Hepatocyte (in vitro differentiated cells): ENCODE measurements at regions not wholly inside any gene's neighbourhood (a gene's known extent, or its start where the extent isn't known, plus 50 kb on each side); places are given as distances from the start of the nearest gene placed in this dataset.

Source experiments
- DNase-seq: peaks from one replicate; pipeline ENCODE4 v3.0.0-alpha.2; 2016; ENCODE audit warnings: low spot score
- H2AFZ ChIP-seq: fragments of 200-600 bp; sonication (generic); 2 replicates; pipeline ENCODE4 v1.6.0; 2016; ENCODE audit warnings: antibody characterized with exemption, mild to moderate bottlenecking
- H3K27ac ChIP-seq: fragments of 200-600 bp; sonication (generic); 2 replicates; pipeline ENCODE4 v1.5.1; 2016; ENCODE audit warnings: mild to moderate bottlenecking
- H3K27me3 ChIP-seq: fragments of 200-600 bp; sonication (generic); 2 replicates; pipeline ENCODE4 v1.6.1; 2016
- H3K36me3 ChIP-seq: fragments of 200-600 bp; sonication (generic); replicated peaks from 2 replicates; pipeline ENCODE4 v1.5.1; 2016; ENCODE audit warnings: low read depth; ENCODE audit not compliant: insufficient read depth
- H3K4me1 ChIP-seq: fragments of 200-600 bp; sonication (generic); 2 replicates; pipeline ENCODE4 v1.5.1; 2016; ENCODE audit warnings: mild to moderate bottlenecking, moderate library complexity; ENCODE audit not compliant: insufficient read depth
- H3K4me2 ChIP-seq: fragments of 200-600 bp; sonication (generic); 2 replicates; pipeline ENCODE4 v1.6.0; 2016
- H3K4me3 ChIP-seq: fragments of 200-600 bp; sonication (generic); 2 replicates; pipeline ENCODE4 v1.5.1; 2016; ENCODE audit warnings: mild to moderate bottlenecking
- H3K79me2 ChIP-seq: fragments of 200-600 bp; sonication (generic); 2 replicates; pipeline ENCODE4 v1.6.0; 2017; ENCODE audit warnings: mild to moderate bottlenecking
- H3K9me2 ChIP-seq: fragments of 200-600 bp; sonication (generic); replicated peaks from 2 replicates; pipeline ENCODE4 v1.6.0; 2017; ENCODE audit warnings: mild to moderate bottlenecking; ENCODE audit not compliant: insufficient read depth
- H3K9me3 ChIP-seq: fragments of 200-600 bp; sonication (generic); 2 replicates; pipeline ENCODE4 v1.5.1; 2016; ENCODE audit warnings: low read depth, mild to moderate bottlenecking
- H4K20me1 ChIP-seq: fragments of 200-600 bp; sonication (generic); 2 replicates; pipeline ENCODE4 v1.6.0; 2016; ENCODE audit warnings: mild to moderate bottlenecking; ENCODE audit not compliant: insufficient read depth, poor library complexity, severe bottlenecking
- EZH2 ChIP-seq: fragments of 200-600 bp; sonication (generic); IDR thresholded peaks from 2 replicates; pipeline ENCODE4 v1.6.1; 2016; ENCODE audit warnings: antibody characterized with exemption, mild to moderate bottlenecking, borderline replicate concordance
- EZH2phosphoT487 ChIP-seq: fragments of 200-600 bp; sonication (generic); IDR thresholded peaks from one replicate; pipeline ENCODE4 v1.6.1; 2018; ENCODE audit warnings: antibody characterized with exemption, mild to moderate bottlenecking, low read depth, moderate library complexity; ENCODE audit not compliant: unreplicated experiment, severe bottlenecking
- WGBS: methylation state at CpG from one replicate; pipeline ENCODE4 v1.1.6; 2016; ENCODE audit warnings: low lambda C conversion rate; ENCODE audit errors: missing lambda C conversion rate; 5-methylcytosine and 5-hydroxymethylcytosine counted together
- TF ChIP-seq, protein P1 (sequence below): fragments of 200-600 bp; sonication (generic); IDR thresholded peaks from 2 replicates; pipeline ENCODE4 v1.5.1; 2016; ENCODE audit warnings: antibody characterized with exemption, mild to moderate bottlenecking; ENCODE audit not compliant: poor library complexity

DNA sequence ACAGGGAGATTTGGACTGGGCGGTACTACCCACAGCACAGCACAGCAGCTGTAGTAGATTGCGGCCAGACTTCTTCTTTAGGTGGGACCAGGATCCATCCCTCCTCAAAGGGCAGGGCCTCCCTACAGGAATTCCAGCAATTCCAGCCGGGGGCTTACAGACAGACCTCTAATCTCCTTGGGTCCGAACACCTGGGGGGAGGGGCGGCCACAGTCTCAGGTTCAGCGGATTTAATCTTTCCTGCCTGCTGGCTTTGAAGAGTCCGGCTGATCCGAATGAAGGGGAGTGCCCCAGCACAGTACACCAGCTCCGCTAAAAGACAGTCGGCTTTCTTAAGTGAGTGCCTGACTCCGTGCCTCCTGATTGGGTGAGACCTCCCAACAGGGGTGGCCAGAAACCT, 1708.5 kb downstream of the BRINP3 start:
- Histone ChIP-seq H3K4me1 (no peaks in the 10 kb centered on the region), H3K4me2 (no peak overlapping the region), H2AFZ (no peak overlapping the region), H3K79me2 (no peaks in the 10 kb centered on the region), H3K27ac (no peak overlapping the region), H3K9me2 (no peaks in the 10 kb centered on the region), H3K27me3 (no peaks in the 10 kb centered on the region), H3K4me3 (no peak overlapping the region), H3K36me3 (no peaks in the 10 kb centered on the region), H4K20me1 (no peaks in the 10 kb centered on the region), H3K9me3 (no peaks in the 10 kb centered on the region)
- DNase-seq: no peak
- TF ChIP-seq EZH2phosphoT487: no peak
- 60% methylated on average over 11 of the region's 11 CpGs for WGBS

DNA sequence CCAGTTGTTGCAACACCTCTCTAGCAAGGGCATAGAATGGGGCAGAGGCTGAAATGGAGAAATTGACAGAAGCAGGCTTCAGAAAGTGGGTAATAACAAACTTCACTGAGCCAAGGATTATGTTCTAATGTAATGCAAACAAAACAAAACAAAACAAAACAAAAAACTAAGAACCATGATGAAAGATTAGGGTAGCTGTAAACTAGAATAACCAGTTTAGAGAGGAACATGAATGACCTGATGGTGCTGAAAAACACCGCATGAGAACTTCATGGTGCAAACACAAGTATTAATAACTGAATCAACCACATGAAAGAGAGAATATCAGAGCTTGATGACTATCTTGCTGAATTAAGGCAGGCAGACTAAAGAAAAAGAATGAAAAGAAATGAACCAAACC, 1707.7 kb downstream of the BRINP3 start:
- no peaks in the 10 kb centered on the region for H3K4me1 ChIP-seq
- no peaks in the 10 kb centered on the region for H4K20me1 ChIP-seq
- no peaks in the 10 kb centered on the region for H3K79me2 ChIP-seq
- no peaks in the 10 kb centered on the region for H3K27me3 ChIP-seq
- no peak overlapping the region for H3K4me2 ChIP-seq
- H3K4me3 ChIP-seq: no peak overlapping the region
- H3K9me3 ChIP-seq: no peaks in the 10 kb centered on the region
- no peaks in the 10 kb centered on the region for H3K9me2 ChIP-seq
- H3K27ac ChIP-seq: no peak overlapping the region
- no peaks in the 10 kb centered on the region for H3K36me3 ChIP-seq
- WGBS: 68% methylated on average over 1 of the region's 1 CpG
- no peak for DNase-seq
- H2AFZ ChIP-seq: no peak overlapping the region
- TF ChIP-seq, protein P1, sequence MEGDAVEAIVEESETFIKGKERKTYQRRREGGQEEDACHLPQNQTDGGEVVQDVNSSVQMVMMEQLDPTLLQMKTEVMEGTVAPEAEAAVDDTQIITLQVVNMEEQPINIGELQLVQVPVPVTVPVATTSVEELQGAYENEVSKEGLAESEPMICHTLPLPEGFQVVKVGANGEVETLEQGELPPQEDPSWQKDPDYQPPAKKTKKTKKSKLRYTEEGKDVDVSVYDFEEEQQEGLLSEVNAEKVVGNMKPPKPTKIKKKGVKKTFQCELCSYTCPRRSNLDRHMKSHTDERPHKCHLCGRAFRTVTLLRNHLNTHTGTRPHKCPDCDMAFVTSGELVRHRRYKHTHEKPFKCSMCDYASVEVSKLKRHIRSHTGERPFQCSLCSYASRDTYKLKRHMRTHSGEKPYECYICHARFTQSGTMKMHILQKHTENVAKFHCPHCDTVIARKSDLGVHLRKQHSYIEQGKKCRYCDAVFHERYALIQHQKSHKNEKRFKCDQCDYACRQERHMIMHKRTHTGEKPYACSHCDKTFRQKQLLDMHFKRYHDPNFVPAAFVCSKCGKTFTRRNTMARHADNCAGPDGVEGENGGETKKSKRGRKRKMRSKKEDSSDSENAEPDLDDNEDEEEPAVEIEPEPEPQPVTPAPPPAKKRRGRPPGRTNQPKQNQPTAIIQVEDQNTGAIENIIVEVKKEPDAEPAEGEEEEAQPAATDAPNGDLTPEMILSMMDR: no peak
- TF ChIP-seq EZH2phosphoT487 (no peak), EZH2 (no peak)

- H3K79me2 ChIP-seq: no peaks in the 10 kb centered on the region
- H3K9me3 ChIP-seq: no peaks in the 10 kb centered on the region
- H3K9me2 ChIP-seq: no peaks in the 10 kb centered on the region
- H3K4me3 ChIP-seq: no peak overlapping the region
- 46% methylated on average over 2 of the region's 2 CpGs for WGBS
- no peaks in the 10 kb centered on the region for H3K36me3 ChIP-seq
- no peak for TF ChIP-seq EZH2
- TF ChIP-seq EZH2phosphoT487: no peak
- TF ChIP-seq, protein P1: no peak
- no peaks in the 10 kb centered on the region for H4K20me1 ChIP-seq
- no peak overlapping the region for H3K4me2 ChIP-seq
- DNase-seq: no peak
- H3K27me3 ChIP-seq: no peaks in the 10 kb centered on the region
- H3K4me1 ChIP-seq: no peaks in the 10 kb centered on the region
- H3K27ac ChIP-seq: no peak overlapping the region
- H2AFZ ChIP-seq: no peak overlapping the region
These were observed 1699.1 kb downstream of the BRINP3 start for GRCh38 chr1:188778578-188778977.

GRCh38 chr1:188782220-188782841, 1695.3 kb downstream of the BRINP3 start:
- 34% methylated on average over 6 of the region's 6 CpGs for WGBS
- H4K20me1 ChIP-seq: no peaks in the 10 kb centered on the region
- peak overlapping the region; percentile 29 for H3K4me2 ChIP-seq
- H3K27ac ChIP-seq: no peak overlapping the region
- no peaks in the 10 kb centered on the region for H3K4me1 ChIP-seq
- no peaks in the 10 kb centered on the region for H3K27me3 ChIP-seq
- H3K79me2 ChIP-seq: no peaks in the 10 kb centered on the region
- no peak overlapping the region for H2AFZ ChIP-seq
- peak; percentile 77 for DNase-seq
- no peaks in the 10 kb centered on the region for H3K9me2 ChIP-seq
- H3K9me3 ChIP-seq: no peaks in the 10 kb centered on the region
- TF ChIP-seq EZH2 (no peak), EZH2phosphoT487 (no peak)
- TF ChIP-seq, protein P1: peak; percentile 78
- H3K4me3 ChIP-seq: no peak overlapping the region
- H3K36me3 ChIP-seq: no peaks in the 10 kb centered on the region
